ENCODE measurements at regions not wholly inside any gene's neighbourhood (a gene's known extent, or its start where the extent isn't known, plus 50 kb on each side); places are given as distances from the start of the nearest gene placed in this dataset.
A peak's percentile ranks its signal among the peaks of the same experiment; 100 is the strongest.

GRCh38 chr18:67243799-67244587 lies 272.5 kb downstream of the DSEL start:
- no peak for DNase-seq
- intact Hi-C loops (cut with DNase I): no loop called here

DNA sequence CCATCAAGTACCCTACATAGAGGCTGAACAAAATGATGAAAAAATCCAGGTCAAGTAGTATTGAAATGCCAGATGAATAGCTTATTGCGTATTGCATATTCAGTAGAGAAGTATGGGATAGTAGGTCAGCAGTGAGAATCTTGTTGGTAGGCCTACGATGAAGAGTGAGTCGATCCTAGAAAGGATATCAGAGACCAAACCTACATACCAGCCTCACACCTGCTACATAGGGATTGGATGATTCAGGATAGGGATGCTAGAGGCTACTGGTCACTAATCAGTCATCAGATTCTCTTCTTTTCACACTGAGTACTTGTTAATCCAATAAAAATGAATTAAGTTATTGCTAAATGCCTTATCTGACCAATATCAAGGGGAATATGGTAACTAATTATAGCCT lies 274.5 kb downstream of the DSEL start:
- intact Hi-C loops (cut with DNase I): no loop called here
- DNase-seq: no peak

- no peak for DNase-seq
- intact Hi-C loops (cut with DNase I): no loop called here
Observed at GRCh38 chr18:67241299-67241698, 275.2 kb downstream of the DSEL start.

DNA sequence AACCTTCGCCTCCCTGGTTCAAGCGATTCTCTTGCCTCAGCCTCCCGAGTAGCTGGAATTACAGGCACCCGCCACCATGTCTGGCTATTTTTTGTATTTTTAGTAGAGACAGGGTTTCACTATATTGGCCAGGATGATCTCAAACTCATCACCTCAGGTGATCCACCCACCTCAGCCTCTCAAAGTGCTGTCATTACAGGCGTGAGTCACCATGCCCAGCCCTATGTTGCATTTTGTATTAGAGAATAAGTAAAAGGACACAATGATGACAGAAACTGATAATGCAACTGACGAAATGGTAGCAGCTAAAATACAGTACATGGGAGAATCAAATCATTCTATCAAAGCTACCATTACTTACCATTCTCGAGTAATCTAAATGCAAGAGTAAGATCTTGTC lies 276.7 kb downstream of the DSEL start:
- DNase-seq: no peak
- intact Hi-C loops (cut with DNase I): no loop called here

- intact Hi-C loops (cut with DNase I): no loop called here
- DNase-seq: no peak
Observed at GRCh38 chr18:67232991-67233390, 283.5 kb downstream of the DSEL start.

- intact Hi-C loops (cut with DNase I): no loop called here
- DNase-seq: no peak
Observed at GRCh38 chr18:67232406-67232805, 284.1 kb downstream of the DSEL start.

DNA sequence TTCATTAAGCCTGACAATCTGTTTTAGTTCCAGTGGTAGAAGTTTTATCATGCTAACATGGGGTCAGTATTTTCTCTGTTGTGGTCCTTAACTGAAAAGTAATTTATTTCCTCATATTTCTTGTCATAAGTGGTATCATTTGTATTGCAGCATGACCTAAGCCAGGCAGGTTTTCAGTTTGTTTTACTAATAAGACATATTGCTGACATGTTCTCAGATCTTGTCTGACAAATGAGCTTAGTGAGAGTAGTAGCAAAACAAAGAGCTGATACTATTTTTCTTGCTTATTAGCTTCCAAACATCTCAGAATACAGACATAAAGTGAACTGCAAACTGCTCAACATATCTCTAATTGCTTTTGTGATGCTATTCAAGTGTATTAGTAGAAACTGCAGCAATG lies 293.6 kb downstream of the DSEL start:
- intact Hi-C loops (cut with DNase I): no loop called here
- DNase-seq: no peak

DNA sequence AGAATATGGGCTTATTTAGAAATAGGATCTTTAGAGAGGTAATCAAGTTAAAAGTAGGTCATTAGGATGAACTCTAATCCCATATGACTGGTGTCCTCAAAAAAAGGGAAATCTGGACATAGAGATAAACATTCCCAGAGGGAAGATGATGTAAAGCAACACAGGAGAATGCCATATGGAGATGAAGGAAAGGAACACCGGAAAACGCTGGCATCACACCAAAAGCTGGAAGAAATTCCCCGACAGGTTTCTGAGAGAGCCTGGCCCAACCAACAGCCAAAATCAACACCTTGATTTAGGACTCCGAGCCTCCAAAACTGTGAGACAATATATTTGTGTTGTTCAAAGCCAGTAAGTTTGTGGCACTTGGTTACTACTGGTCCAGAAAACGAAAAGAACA lies 296.7 kb downstream of the DSEL start:
- intact Hi-C loops (cut with DNase I): loop anchor here (5.0 to 10.0 kb wide), 3 partner anchors 297 to 1515 kb away; partner anchors contain the start of gene DSEL
- no peak for DNase-seq

DNA sequence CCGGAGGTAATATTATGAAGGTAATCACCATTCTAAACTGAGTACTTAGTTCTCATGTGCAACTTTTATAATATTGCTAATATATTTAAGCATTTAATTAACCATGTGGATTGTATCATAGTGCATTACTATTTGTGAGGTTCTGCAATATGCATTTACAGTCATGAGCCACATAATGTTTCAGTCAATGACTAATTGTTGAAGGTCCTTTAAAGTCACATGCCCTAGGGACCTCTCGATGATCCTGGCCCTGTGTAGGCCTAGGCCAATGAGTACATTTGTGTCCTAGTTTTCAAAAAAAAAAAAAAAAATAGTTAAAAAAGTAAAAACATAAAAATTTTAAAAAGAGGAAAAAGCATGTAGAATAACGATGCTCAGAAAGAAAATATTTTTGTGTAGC lies 298.0 kb downstream of the DSEL start:
- intact Hi-C loops (cut with DNase I): loop anchor here (5.0 to 10.0 kb wide), 3 partner anchors 299 to 1516 kb away; partner anchors contain the start of gene DSEL
- no peak for DNase-seq

- peak in 6 of 10 donors; percentile 16 to 63 (median 53) for DNase-seq
- intact Hi-C loops (cut with DNase I): loop anchor here (2.0 to 10.0 kb wide), 4 partner anchors 300 to 1517 kb away; partner anchors contain the start of gene DSEL
Observed at GRCh38 chr18:67217551-67218166, 298.9 kb downstream of the DSEL start.

DNA sequence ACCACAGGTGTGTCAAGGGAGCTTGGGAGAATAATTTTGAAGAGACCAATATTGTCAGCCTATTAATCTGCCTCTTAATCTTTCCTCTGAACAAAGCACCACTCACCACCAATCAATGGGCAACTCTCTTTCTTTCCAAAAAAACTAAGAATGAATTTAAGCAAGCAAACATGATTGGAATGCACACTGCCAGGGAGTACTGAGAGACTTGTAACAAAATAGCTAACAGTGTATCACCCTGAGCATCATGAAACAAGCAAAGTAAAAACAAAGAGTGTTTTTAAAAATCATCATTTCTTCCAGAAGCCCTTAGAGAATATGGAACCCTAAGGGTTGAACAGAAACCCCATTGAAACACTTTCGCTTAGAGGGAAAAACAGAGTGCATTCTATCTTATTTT lies 299.7 kb downstream of the DSEL start:
- no peak for DNase-seq
- intact Hi-C loops (cut with DNase I): loop anchor here (2.0 to 10.0 kb wide), 4 partner anchors 300 to 1518 kb away; partner anchors contain the start of gene DSEL

- DNase-seq: peak in 3 of 10 donors; percentile 64 to 75 (median 67)
- intact Hi-C loops (cut with DNase I): loop anchor here (2.0 to 10.0 kb wide), 4 partner anchors 302 to 1519 kb away; partner anchors contain the start of gene DSEL
Observed at GRCh38 chr18:67215686-67216085, 300.8 kb downstream of the DSEL start.

DNA sequence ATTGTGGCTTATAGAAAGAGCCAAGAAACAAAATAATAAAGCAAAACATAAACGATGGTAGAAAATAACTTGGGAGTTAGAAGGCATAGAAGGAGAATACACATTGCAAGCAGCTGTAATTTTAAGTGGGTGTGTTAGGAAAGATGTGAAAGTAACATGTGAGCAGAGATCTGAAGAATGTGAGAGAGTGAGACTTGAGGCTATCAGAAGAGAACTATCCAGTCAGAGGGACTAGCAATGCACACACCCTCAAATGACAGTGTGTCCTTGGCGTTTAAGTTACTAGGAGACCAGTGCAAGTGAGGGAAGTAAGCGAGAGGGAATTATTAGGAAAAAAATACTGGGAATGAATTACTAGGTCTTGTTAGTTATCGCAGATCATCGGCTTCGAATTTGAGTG lies 304.9 kb downstream of the DSEL start:
- no peak for DNase-seq
- intact Hi-C loops (cut with DNase I): loop anchor here (10.0 kb wide), 1 partner anchor 1523 kb away; no protein-coding TSS in a partner anchor

DNA sequence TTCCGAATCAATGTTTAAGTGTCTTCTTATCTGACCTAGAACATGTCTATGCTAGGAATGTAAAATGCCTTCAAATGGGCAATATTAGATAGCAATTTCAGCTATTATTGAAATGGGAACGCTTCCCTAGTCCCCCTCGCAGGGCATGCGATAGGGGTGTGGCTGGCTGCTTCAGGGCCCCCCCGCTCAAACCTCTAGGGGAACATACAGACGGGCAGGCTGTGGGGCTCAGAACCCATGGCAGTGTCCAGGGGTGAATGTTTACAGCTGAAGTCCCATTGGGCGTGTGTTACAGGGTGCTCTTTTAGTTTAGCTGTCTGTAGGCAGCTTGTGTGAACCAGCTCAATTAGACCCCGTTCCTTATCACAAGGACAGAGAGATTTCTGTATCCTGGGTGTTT lies 315.9 kb downstream of the DSEL start:
- intact Hi-C loops (cut with DNase I): loop anchor here (1.0 kb wide), 1 partner anchor 96 kb away; no protein-coding TSS in a partner anchor
- DNase-seq: peak in 1 of 10 donors; percentile 54

DNA sequence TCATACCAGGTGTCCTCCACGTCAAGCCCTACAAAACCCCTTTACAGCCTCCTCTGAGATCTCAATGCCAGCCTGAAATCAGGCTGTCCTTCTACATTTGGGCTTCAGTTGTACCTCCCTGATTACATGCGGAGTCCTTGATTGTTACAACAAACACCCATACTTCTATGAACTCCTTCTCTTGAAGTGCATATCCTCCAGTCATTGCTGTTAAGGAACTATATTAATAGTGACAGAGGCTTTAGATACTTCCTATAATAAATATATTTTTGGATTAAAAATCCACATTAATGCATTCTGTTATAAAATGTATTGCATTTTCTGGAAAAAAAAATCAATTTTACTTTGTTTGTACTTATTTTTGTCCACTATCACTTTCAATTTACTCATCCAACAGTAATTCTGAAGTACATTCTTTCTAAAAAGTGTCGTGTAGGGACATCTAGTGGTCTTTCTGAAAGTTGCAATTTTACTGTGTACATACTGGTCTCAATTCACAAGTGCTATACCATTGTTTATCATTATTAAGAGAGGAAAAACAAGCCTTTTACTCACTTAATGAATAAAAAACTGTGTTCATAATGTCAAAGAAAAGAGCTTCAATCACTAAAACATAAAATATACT lies 316.4 kb downstream of the DSEL start:
- intact Hi-C loops (cut with DNase I): loop anchor here (1.0 kb wide), 1 partner anchor 96 kb away; no protein-coding TSS in a partner anchor
- no peak for DNase-seq

DNA sequence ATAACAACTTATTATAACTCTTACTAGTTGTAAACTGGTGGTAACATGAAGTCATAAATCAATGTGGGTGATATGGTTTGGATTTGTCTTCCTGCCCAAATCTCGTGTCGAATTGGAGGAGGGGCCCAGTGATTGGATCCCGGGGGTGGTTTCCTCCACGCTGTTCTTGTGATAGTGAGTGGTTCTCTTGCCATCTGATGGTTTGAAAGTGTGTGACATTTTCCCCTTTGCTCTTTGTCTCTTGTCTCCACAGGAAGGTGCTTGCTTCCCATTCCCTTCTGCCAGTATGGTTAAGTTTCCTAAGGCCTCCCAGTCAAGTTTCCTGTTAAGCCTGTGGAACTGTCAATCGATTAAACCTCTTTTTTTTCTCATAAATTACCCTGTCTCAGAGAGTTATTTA lies 321.6 kb downstream of the DSEL start:
- intact Hi-C loops (cut with DNase I): no loop called here
- no peak for DNase-seq

DNA sequence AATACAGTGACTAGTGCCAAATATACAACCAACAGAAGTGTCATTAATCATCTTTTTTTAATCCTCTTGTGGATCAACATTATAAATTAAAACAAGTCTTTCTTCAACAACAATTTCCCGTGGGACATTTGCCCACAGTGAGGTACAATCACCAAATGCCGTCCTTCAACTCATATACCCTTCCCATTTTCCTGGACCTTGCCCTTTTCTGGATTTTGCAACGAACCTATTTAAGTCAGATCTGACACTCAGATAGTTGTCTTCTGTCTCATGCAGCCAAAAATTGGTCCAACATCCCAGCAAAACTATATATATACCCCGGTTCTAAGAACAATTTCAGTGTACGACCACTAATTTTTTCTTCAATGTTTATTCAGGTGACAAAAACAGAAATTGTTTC lies 324.0 kb downstream of the DSEL start:
- intact Hi-C loops (cut with DNase I): no loop called here
- DNase-seq: no peak

GRCh38 chr18:67183398-67183797 lies 333.1 kb downstream of the DSEL start:
- intact Hi-C loops (cut with DNase I): no loop called here
- DNase-seq: no peak

DNA sequence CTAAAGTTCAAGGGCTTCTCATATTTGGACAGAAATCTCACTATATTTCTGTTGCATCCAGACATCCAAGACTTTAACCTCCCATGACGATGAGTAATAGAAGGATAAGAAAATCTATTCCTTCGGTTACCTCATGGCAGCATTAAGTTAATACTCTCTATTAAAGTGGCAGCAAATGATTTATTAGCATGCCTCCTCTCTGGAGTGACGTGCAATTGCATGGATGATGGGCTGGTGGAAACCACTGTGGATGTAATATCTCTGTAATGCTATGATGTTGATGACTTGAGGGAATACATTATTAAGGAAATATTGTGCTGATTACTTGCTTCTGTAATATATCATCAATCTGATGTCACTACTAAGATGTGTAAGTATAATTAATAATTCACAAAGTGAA lies 336.8 kb downstream of the DSEL start:
- DNase-seq: no peak

GRCh38 chr18:67159662-67160061 lies 356.9 kb downstream of the DSEL start:
- DNase-seq: no peak
- intact Hi-C loops (cut with DNase I): no loop called here

More for the DNA sequence above, 336.8 kb downstream of the DSEL start:
- intact Hi-C loops (cut with DNase I): no loop called here

- no peak for DNase-seq
- intact Hi-C loops (cut with DNase I): no loop called here
Observed at GRCh38 chr18:67154979-67155378, 361.5 kb downstream of the DSEL start.
